ENCODE measurements at regions not wholly inside any gene's neighbourhood (a gene's known extent, or its start where the extent isn't known, plus 50 kb on each side); places are given as distances from the start of the nearest gene placed in this dataset.

DNA sequence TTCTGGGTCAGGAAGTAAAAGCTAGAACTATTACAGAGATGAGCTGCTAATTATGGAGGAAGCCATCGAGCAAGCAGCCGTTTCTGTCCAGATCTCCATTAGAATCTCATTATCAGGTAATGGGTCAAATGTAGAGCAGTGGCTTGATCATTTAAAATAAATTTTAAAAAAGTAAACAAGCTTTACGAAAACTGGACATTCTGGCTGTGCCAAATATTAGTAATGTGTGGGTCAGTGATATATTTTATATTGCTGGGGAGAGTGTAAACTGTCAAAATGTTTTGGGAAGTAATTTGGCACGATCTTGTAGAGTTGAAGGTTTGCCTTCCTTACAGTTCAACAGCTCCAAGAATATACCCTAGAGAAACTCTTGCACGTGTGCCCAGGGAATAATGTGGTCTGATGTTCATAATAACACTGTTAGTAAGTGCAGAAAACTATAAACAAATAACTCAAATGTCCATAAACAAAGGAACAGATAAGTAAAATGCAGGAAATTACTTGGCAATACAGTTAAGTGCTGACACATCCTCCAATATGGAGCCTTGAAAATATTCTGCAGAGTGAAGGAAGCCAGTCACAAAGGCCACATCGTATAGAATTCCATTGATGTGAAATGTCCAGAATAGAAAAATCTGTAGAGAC is 127.2 kb upstream of the UBL3 start:
- TF ChIP-seq, protein P1, sequence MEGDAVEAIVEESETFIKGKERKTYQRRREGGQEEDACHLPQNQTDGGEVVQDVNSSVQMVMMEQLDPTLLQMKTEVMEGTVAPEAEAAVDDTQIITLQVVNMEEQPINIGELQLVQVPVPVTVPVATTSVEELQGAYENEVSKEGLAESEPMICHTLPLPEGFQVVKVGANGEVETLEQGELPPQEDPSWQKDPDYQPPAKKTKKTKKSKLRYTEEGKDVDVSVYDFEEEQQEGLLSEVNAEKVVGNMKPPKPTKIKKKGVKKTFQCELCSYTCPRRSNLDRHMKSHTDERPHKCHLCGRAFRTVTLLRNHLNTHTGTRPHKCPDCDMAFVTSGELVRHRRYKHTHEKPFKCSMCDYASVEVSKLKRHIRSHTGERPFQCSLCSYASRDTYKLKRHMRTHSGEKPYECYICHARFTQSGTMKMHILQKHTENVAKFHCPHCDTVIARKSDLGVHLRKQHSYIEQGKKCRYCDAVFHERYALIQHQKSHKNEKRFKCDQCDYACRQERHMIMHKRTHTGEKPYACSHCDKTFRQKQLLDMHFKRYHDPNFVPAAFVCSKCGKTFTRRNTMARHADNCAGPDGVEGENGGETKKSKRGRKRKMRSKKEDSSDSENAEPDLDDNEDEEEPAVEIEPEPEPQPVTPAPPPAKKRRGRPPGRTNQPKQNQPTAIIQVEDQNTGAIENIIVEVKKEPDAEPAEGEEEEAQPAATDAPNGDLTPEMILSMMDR (IDR thresholded peaks at IDR 0.05; ENCODE audit: borderline replicate concordance, extremely low read depth, low read length, poor library complexity, severe bottlenecking), result no peak
- TF ChIP-seq EZH2 (IDR thresholded peaks at IDR 0.05; ENCODE audit: borderline replicate concordance, low read depth, low read length, severe bottlenecking), result no peak
